ENCODE measurements at regions not wholly inside any gene's neighbourhood (a gene's known extent, or its start where the extent isn't known, plus 50 kb on each side); places are given as distances from the start of the nearest gene placed in this dataset.

DNA sequence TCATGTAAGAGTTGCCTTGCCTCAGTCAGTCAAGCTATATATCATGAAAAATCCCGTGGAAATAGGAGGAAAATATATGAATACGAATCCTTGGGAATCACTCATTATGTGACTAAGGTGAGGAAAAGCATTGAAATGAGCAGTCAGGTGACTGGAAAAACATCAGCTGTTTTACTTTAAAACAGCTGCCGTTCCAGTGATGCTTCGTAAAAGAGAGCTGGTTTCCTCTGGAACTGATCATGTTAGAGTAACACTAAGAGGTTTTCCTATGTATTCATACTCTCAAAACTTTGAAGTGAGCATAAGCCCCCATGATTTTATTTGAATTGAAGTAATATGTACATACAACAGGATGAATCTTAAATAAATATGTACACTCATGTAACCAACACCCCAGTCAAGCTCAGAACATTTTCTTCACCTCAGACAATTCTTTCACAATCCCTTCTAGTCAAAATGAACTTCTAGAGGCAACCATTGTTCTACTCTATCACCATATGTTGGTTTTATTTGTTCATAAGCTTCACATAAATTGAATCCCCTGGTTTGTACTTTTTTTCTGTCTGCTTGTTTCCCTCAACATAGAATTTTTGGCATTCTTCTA lies 107.7 kb downstream of the SLC25A46 start:
- no peak for DNase-seq (ENCODE audit: low read depth)
- TF ChIP-seq, protein P1, sequence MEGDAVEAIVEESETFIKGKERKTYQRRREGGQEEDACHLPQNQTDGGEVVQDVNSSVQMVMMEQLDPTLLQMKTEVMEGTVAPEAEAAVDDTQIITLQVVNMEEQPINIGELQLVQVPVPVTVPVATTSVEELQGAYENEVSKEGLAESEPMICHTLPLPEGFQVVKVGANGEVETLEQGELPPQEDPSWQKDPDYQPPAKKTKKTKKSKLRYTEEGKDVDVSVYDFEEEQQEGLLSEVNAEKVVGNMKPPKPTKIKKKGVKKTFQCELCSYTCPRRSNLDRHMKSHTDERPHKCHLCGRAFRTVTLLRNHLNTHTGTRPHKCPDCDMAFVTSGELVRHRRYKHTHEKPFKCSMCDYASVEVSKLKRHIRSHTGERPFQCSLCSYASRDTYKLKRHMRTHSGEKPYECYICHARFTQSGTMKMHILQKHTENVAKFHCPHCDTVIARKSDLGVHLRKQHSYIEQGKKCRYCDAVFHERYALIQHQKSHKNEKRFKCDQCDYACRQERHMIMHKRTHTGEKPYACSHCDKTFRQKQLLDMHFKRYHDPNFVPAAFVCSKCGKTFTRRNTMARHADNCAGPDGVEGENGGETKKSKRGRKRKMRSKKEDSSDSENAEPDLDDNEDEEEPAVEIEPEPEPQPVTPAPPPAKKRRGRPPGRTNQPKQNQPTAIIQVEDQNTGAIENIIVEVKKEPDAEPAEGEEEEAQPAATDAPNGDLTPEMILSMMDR (conservative IDR thresholded peaks at IDR 0.05; ENCODE audit: low read depth, low read length), result no peak
- H3K4me3 ChIP-seq (ENCODE audit: low read depth, low read length), result no peak overlapping the region

DNA sequence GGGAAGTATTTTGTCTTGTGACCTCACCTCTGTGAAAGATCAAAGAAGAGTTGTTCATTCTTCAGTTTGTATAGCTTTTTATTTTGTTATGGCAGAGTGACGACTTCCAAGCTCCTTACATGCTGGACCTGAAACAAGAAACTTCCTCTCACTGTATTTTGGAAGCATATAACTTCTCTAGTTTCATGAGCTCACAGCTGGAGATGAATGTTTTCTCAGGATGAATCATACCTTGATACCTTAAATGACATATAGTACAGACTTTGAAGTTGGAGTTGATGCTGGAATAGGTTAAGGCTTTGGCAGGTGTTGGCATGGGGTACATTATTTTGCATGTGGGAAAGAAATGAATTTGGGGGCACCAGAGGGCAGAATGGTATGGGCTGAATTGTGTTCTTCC lies 112.5 kb downstream of the SLC25A46 start:
- no peak for DNase-seq (ENCODE audit: low read depth)
- TF ChIP-seq, protein P1 (conservative IDR thresholded peaks at IDR 0.05; ENCODE audit: low read depth, low read length), result no peak
- no peak overlapping the region for H3K4me3 ChIP-seq (ENCODE audit: low read depth, low read length)

DNA sequence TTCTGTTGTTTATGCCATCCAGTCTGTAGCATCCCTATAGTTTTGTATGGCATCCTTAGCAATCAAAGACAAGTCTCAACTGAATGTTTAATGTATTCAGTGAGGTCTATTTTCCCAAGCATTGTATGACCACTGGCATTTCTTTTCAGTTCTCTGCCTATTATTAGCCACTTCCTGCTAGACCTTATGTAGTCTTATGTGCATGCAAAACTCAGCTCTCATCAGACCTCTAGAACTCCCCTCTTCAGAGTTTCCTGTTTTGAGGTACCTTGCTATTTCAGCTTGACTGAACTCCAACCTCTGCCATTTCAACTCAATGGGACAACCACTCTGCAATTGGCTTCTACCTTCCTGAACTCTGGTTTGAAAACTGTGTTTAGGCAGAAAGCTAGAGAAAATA lies 113.2 kb downstream of the SLC25A46 start:
- TF ChIP-seq, protein P1 (conservative IDR thresholded peaks at IDR 0.05; ENCODE audit: low read depth, low read length), result no peak
- no peak for DNase-seq (ENCODE audit: low read depth)
- H3K4me3 ChIP-seq (ENCODE audit: low read depth, low read length), result no peak overlapping the region

DNA sequence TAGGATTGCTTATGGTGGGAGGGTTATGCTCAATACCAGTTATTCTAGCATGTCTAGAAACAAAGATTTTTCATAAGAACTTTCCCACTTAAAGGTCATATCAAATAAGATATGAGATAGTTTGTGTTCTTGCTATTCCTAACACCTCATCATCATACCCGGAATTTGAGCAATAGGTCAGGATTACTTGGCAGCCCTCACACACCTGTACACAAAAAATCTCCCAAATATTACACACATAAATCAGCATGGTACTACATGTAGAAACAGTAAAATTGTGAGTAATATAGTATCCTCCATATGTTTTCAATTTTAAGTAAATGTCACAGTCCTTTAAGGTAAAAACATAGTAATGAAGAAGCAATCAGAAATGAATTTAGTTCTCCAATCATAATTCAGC lies 113.7 kb downstream of the SLC25A46 start:
- TF ChIP-seq, protein P1 (conservative IDR thresholded peaks at IDR 0.05; ENCODE audit: low read depth, low read length), result no peak
- H3K4me3 ChIP-seq (ENCODE audit: low read depth, low read length), result no peak overlapping the region
- no peak for DNase-seq (ENCODE audit: low read depth)

DNA sequence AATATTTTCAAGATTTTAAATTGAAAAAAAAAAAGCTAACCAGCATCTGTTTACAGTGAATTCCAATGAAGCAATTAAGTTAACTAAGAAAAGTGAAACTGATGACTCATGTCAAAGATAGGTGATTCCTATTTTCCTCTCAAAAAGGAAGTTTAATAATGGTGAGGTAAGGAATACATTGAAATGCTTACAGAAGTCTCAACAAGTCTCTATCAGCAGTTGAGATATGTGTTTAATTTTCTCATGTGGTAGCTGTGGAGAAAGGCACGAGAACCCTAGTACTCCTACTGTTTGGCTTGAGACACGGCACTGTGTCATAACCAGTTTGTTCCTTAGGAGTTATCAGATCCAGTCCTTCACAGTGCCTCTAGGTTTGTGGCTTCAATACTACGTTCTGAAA lies 114.5 kb downstream of the SLC25A46 start:
- H3K4me3 ChIP-seq (ENCODE audit: low read depth, low read length), result no peak overlapping the region
- DNase-seq (ENCODE audit: low read depth), result no peak
- TF ChIP-seq, protein P1 (conservative IDR thresholded peaks at IDR 0.05; ENCODE audit: low read depth, low read length), result no peak

DNA sequence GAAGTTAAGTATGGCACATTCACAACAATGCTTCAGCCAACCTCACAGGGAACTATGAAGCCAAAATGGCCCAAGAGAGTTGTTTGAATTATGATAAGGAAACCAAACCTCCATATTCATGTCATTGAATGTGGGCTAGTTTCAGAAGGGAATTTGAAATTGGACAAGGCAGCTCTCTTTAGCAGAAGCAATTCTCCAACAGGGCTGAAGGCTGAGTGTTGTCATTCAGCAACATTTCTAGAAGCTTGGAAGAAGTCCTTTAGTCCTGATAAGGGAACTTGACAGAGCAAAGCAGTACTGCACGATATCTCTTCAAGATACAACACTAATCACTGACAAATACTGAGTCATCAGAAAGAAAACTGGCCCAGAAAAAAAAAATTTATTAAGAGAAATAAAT lies 115.4 kb downstream of the SLC25A46 start:
- no peak overlapping the region for H3K4me3 ChIP-seq (ENCODE audit: low read depth, low read length)
- TF ChIP-seq, protein P1 (conservative IDR thresholded peaks at IDR 0.05; ENCODE audit: low read depth, low read length), result no peak
- no peak for DNase-seq (ENCODE audit: low read depth)

DNA sequence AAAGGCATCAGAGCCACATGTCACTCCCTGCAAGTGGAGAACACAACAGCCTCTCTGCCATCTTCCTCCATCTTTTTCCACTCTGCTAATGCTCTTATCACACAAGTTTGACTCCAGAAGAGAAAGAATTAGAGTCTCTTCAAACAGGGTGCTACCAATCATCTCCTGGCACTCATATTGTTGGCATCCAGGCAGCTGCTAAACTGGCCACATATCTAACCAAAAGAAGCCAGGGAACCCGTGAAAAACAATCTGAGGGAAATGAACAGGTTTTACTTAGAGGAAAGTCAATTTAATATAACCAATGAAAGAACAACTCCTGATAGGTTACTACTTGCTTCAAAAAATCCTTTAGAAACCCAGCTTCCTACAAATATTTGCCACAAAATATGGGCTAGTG lies 117.2 kb downstream of the SLC25A46 start:
- no peak for DNase-seq (ENCODE audit: low read depth)
- no peak overlapping the region for H3K4me3 ChIP-seq (ENCODE audit: low read depth, low read length)
- TF ChIP-seq, protein P1 (conservative IDR thresholded peaks at IDR 0.05; ENCODE audit: low read depth, low read length), result no peak

All from epithelial cell of proximal tubule (primary cell).